ENCODE measurements at regions not wholly inside any gene's neighbourhood (a gene's known extent, or its start where the extent isn't known, plus 50 kb on each side); places are given as distances from the start of the nearest gene placed in this dataset.

DNA sequence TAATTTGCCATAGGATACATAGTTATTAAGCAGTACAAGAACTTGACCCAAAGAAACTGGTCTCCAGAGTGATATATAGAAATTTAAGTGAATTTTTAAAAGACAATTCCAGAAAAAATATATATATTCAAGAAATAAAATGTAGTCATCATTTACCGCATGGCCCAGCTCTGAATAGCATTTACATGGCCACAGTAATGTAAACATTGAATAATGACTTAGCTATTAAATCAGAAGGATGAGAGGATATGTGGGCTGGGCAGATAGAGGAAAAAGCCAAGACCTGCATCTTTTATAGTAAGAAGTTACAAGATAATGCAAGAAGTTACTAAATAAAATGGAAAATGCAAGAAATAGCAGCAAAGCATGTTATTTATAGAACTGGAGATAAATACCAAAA is 405.2 kb upstream of the WWC1 start:
- intact Hi-C loops (cut with micrococcal nuclease), result no loop called here
- POLR2A ChIA-PET (ENCODE audit: partially characterized antibody), result no interaction called here
- Mint-ChIP-seq H3K27ac (no peak overlapping the region), H3K27me3 (peaks cover 0 to 1% of the 10 kb centered on the region in 2 donors), H3K4me3 (no peak overlapping the region), H3K4me1 (no peaks in the 10 kb centered on the region), H3K36me3 (no peaks in the 10 kb centered on the region), H3K9me3 (peaks cover 0 to 7% (median 1%) of the 10 kb centered on the region in 8 donors)
- Histone ChIP-seq H3K4me1 (ENCODE audit: insufficient read depth, low read length) (no peaks in the 10 kb centered on the region), H3K4me3 (ENCODE audit: low read length in 2 of 2) (no peak overlapping the region), H3K27ac (ENCODE audit: low read depth, low read length) (no peak overlapping the region), H3K9me3 (ENCODE audit: control insufficient read depth in 1 of 2, low read length in 2 of 2) (peaks cover 0 to 3% of the 10 kb centered on the region in 2 donors), H3K36me3 (ENCODE audit: insufficient read depth, low read length) (no peaks in the 10 kb centered on the region), H3K27me3 (ENCODE audit: insufficient read depth, low read length) (no peaks in the 10 kb centered on the region)
- CTCF ChIA-PET (ENCODE audit: partially characterized antibody), result no interaction called here
- no peak for DNase-seq

DNA sequence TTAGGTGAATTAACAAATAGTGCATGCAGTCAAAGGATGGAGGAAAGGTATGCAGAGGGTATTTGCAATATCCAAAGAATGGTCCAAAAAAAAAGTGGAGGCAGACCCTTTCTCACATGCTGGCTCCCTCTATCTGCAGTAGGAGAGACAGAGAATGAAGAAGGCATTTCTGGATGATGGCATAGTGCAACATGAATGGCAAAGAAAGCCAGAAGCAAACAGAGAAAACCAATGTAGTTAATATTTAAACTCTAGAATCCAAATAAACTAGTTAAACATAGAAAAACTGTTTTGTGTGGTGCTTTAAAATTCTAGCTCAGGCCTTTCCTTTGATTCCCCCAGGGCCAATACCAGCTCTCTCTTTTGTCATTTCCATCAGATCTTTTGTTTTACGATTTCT is 403.1 kb upstream of the WWC1 start:
- Mint-ChIP-seq H3K4me3 (no peak overlapping the region), H3K4me1 (no peaks in the 10 kb centered on the region), H3K9me3 (peaks cover 0 to 4% (median 0%) of the 10 kb centered on the region in 8 donors), H3K27me3 (no peaks in the 10 kb centered on the region), H3K36me3 (no peaks in the 10 kb centered on the region), H3K27ac (no peak overlapping the region)
- intact Hi-C loops (cut with micrococcal nuclease), result no loop called here
- ChIA-PET POLR2A (ENCODE audit: partially characterized antibody) (no interaction called here), CTCF (ENCODE audit: partially characterized antibody) (no interaction called here)
- H3K4me1 ChIP-seq (ENCODE audit: insufficient read depth, low read length), result no peaks in the 10 kb centered on the region
- no peak for DNase-seq
- H3K36me3 ChIP-seq (ENCODE audit: insufficient read depth, low read length), result no peaks in the 10 kb centered on the region
- H3K27ac ChIP-seq (ENCODE audit: low read depth, low read length), result no peak overlapping the region
- H3K4me3 ChIP-seq (ENCODE audit: low read length in 2 of 2), result no peak overlapping the region
- no peaks in the 10 kb centered on the region for H3K27me3 ChIP-seq (ENCODE audit: insufficient read depth, low read length)
- no peaks in the 10 kb centered on the region for H3K9me3 ChIP-seq (ENCODE audit: control insufficient read depth in 1 of 2, low read length in 2 of 2)

DNA sequence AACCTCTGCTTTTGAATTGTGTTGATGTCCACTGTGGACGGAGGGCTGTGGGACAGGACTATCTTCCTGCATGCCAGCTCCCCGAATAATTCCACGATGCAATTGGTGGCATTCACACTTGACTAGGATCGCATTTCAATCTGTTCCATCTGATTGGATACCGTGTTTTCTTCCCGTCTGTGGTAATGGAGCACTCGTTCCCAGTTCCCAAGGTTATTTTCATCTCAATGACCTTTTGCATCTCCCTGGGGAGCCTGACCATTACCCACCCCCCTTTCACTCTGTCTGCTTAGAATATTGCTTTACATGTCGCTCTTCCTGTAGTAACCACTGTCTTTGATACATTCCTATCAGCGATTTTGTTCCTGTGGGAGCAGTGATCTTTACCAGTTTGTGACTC is 402.2 kb upstream of the WWC1 start:
- Histone ChIP-seq H3K4me1 (ENCODE audit: insufficient read depth, low read length) (no peaks in the 10 kb centered on the region), H3K9me3 (ENCODE audit: control insufficient read depth in 1 of 2, low read length in 2 of 2) (no peaks in the 10 kb centered on the region), H3K36me3 (ENCODE audit: insufficient read depth, low read length) (no peaks in the 10 kb centered on the region), H3K27ac (ENCODE audit: low read depth, low read length) (no peak overlapping the region), H3K4me3 (ENCODE audit: low read length in 2 of 2) (no peak overlapping the region), H3K27me3 (ENCODE audit: insufficient read depth, low read length) (no peaks in the 10 kb centered on the region)
- peaks cover 0 to 4% (median under 1%) of the 10 kb centered on the region in 8 donors for H3K9me3 Mint-ChIP-seq
- no peak overlapping the region for H3K4me3 Mint-ChIP-seq
- ChIA-PET POLR2A (ENCODE audit: partially characterized antibody) (no interaction called here), CTCF (ENCODE audit: partially characterized antibody) (no interaction called here)
- no peaks in the 10 kb centered on the region for H3K27me3 Mint-ChIP-seq
- no peak overlapping the region for H3K27ac Mint-ChIP-seq
- H3K36me3 Mint-ChIP-seq, result no peaks in the 10 kb centered on the region
- intact Hi-C loops (cut with micrococcal nuclease), result no loop called here
- H3K4me1 Mint-ChIP-seq, result no peaks in the 10 kb centered on the region
- no peak for DNase-seq

DNA sequence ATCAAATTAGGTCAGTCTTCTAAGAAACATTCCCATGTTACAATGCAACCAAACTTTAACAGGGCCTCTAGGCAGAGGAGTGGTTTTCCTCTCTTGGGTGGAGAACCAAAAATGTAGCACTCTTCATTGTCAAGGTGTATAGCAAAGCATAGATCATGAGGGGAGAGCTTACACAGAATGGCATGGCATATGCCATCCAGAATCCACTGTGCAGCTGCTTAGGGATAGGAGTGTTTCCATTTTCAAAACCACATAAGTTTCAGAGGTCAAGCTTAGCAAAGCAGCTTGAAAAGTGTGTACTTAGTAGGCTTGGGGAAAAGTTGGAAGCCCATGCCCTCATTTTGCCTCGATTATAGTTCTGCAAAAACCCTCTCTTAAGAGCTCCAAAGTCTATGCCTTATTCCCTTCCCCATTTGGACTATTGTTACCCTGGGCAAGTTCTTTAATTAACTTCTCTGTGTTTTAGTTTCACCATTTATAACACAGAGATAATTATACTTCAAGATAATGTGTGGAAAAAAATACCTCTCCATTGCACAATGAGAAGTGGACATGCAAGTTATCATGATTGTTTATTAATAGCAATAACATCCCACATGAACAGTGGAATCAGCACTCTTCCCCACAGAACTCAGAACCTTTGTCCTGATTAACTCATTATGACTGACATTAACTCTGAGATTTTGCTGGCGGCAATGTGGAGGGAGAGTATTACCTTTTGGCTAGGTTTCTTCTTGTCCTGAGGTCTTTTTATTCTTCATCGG is 398.9 kb upstream of the WWC1 start:
- no peak overlapping the region for H3K27ac ChIP-seq (ENCODE audit: low read depth, low read length)
- CTCF ChIA-PET (ENCODE audit: partially characterized antibody), result no interaction called here
- no peaks in the 10 kb centered on the region for H3K9me3 ChIP-seq (ENCODE audit: control insufficient read depth in 1 of 2, low read length in 2 of 2)
- H3K4me3 Mint-ChIP-seq, result no peak overlapping the region
- H3K36me3 ChIP-seq (ENCODE audit: insufficient read depth, low read length), result no peaks in the 10 kb centered on the region
- no peak for DNase-seq
- H3K9me3 Mint-ChIP-seq, result peaks cover 0 to 8% (median 3%) of the 10 kb centered on the region in 8 donors
- H3K4me3 ChIP-seq (ENCODE audit: low read length in 2 of 2), result no peak overlapping the region
- no peaks in the 10 kb centered on the region for H3K36me3 Mint-ChIP-seq
- intact Hi-C loops (cut with micrococcal nuclease), result no loop called here
- H3K27me3 ChIP-seq (ENCODE audit: insufficient read depth, low read length), result no peaks in the 10 kb centered on the region
- no peak overlapping the region for H3K27ac Mint-ChIP-seq
- POLR2A ChIA-PET (ENCODE audit: partially characterized antibody), result no interaction called here
- peaks cover 0 to 2% of the 10 kb centered on the region in 2 donors for H3K27me3 Mint-ChIP-seq
- H3K4me1 ChIP-seq (ENCODE audit: insufficient read depth, low read length), result no peaks in the 10 kb centered on the region
- no peaks in the 10 kb centered on the region for H3K4me1 Mint-ChIP-seq

- Histone ChIP-seq H3K9me3 (ENCODE audit: control insufficient read depth in 1 of 2, low read length in 2 of 2) (no peaks in the 10 kb centered on the region), H3K27ac (ENCODE audit: low read depth, low read length) (no peak overlapping the region), H3K36me3 (ENCODE audit: insufficient read depth, low read length) (no peaks in the 10 kb centered on the region), H3K27me3 (ENCODE audit: insufficient read depth, low read length) (no peaks in the 10 kb centered on the region), H3K4me3 (ENCODE audit: low read length in 2 of 2) (no peak overlapping the region), H3K4me1 (ENCODE audit: insufficient read depth, low read length) (no peaks in the 10 kb centered on the region)
- DNase-seq, result no peak
- ChIA-PET CTCF (ENCODE audit: partially characterized antibody) (no interaction called here), POLR2A (ENCODE audit: partially characterized antibody) (no interaction called here)
- intact Hi-C loops (cut with micrococcal nuclease), result no loop called here
- H3K9me3 Mint-ChIP-seq, result peaks cover 0 to 8% (median 3%) of the 10 kb centered on the region in 8 donors
- H3K4me3 Mint-ChIP-seq, result no peak overlapping the region
- H3K36me3 Mint-ChIP-seq, result no peaks in the 10 kb centered on the region
- H3K27ac Mint-ChIP-seq, result no peak overlapping the region
- peaks cover 0 to 2% of the 10 kb centered on the region in 2 donors for H3K27me3 Mint-ChIP-seq
- no peaks in the 10 kb centered on the region for H3K4me1 Mint-ChIP-seq
Measured at GRCh38 chr5:167893271-167893670, 398.2 kb upstream of the WWC1 start.

GRCh38 chr5:167894631-167895472 is 396.6 kb upstream of the WWC1 start:
- Mint-ChIP-seq H3K27me3 (peaks cover 0 to 2% of the 10 kb centered on the region in 2 donors), H3K27ac (no peak overlapping the region), H3K36me3 (no peaks in the 10 kb centered on the region), H3K4me3 (no peak overlapping the region), H3K4me1 (no peaks in the 10 kb centered on the region), H3K9me3 (peaks cover 0 to 8% (median 3%) of the 10 kb centered on the region in 8 donors)
- H3K4me3 ChIP-seq (ENCODE audit: low read length in 2 of 2), result no peak overlapping the region
- ChIA-PET CTCF (ENCODE audit: partially characterized antibody) (no interaction called here), POLR2A (ENCODE audit: partially characterized antibody) (no interaction called here)
- H3K36me3 ChIP-seq (ENCODE audit: insufficient read depth, low read length), result no peaks in the 10 kb centered on the region
- H3K4me1 ChIP-seq (ENCODE audit: insufficient read depth, low read length), result no peaks in the 10 kb centered on the region
- no peaks in the 10 kb centered on the region for H3K27me3 ChIP-seq (ENCODE audit: insufficient read depth, low read length)
- H3K9me3 ChIP-seq (ENCODE audit: control insufficient read depth in 1 of 2, low read length in 2 of 2), result no peaks in the 10 kb centered on the region
- intact Hi-C loops (cut with micrococcal nuclease), result no loop called here
- DNase-seq, result no peak
- no peak overlapping the region for H3K27ac ChIP-seq (ENCODE audit: low read depth, low read length)

DNA sequence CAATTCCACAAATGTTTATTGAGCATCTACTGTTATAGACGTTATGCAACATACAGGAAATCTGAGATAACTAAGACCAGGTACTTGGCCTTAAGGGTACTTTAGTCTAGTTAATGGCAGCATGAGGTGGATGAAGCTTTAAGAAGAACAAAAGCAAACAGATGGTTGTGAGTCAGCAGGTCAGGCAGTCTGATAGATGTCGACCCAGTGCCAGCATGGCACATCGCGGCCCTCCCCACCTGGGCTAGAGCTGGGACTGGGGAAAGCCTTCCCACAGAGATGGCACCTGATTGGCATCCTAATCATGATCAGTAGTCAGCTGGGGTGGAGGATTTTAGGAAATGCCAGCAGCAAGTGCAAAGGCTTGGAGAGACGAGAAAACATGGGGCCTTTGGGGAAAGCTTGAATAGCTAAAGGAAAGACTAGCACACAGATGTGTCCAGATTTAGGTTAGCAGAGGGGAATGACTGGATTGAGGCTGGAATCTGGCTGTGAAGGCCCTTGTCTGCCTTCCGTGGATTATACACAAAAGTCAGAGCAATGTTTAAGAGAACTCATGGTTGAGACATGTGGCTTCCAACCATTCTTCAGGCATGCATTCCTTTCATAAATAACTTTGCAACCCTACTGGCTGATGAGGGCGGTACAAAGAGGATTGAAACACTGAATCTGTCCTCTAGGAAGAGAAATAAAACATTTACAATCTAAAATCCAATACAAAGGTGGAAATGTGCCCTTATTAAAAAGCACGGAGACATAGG is 395.4 kb upstream of the WWC1 start:
- Mint-ChIP-seq H3K36me3 (no peaks in the 10 kb centered on the region), H3K4me1 (no peaks in the 10 kb centered on the region)
- intact Hi-C loops (cut with micrococcal nuclease), result no loop called here

More for the DNA sequence above, 395.4 kb upstream of the WWC1 start:
- H3K9me3 Mint-ChIP-seq, result peaks cover 0 to 8% (median 3%) of the 10 kb centered on the region in 8 donors
- Histone ChIP-seq H3K4me1 (ENCODE audit: insufficient read depth, low read length) (no peaks in the 10 kb centered on the region), H3K36me3 (ENCODE audit: insufficient read depth, low read length) (no peaks in the 10 kb centered on the region), H3K4me3 (ENCODE audit: low read length in 2 of 2) (no peak overlapping the region), H3K27ac (ENCODE audit: low read depth, low read length) (no peak overlapping the region), H3K27me3 (ENCODE audit: insufficient read depth, low read length) (no peaks in the 10 kb centered on the region), H3K9me3 (ENCODE audit: control insufficient read depth in 1 of 2, low read length in 2 of 2) (no peaks in the 10 kb centered on the region)
- H3K4me3 Mint-ChIP-seq, result no peak overlapping the region
- CTCF ChIA-PET (ENCODE audit: partially characterized antibody), result interaction anchor here (1.4 kb wide), 1 partner anchor 10 kb away, joined by 4 read pairs; no protein-coding TSS in a partner anchor
- POLR2A ChIA-PET (ENCODE audit: partially characterized antibody), result no interaction called here
- H3K27ac Mint-ChIP-seq, result peak overlapping the region in 1 of 7 donors; percentile 37
- no peak for DNase-seq
- peaks cover 0 to 2% of the 10 kb centered on the region in 2 donors for H3K27me3 Mint-ChIP-seq

Data from CD4-positive, alpha-beta memory T cell (primary cell).